GM19025 (cell line): ENCODE measurements at regions not wholly inside any gene's neighbourhood (a gene's known extent, or its start where the extent isn't known, plus 50 kb on each side); places are given as distances from the start of the nearest gene placed in this dataset.

Experiments
- ATAC-seq: cut with Tn5 transposase; IDR thresholded peaks from one replicate; pipeline ENCODE4 v1.9.1; 2021; ENCODE audit warnings: mild to moderate bottlenecking, low read depth, moderate library complexity; ENCODE audit not compliant: unreplicated experiment

GRCh38 chr6:41404182-41404845 is 68.9 kb downstream of the NCR2 start:
- no peak for ATAC-seq

DNA sequence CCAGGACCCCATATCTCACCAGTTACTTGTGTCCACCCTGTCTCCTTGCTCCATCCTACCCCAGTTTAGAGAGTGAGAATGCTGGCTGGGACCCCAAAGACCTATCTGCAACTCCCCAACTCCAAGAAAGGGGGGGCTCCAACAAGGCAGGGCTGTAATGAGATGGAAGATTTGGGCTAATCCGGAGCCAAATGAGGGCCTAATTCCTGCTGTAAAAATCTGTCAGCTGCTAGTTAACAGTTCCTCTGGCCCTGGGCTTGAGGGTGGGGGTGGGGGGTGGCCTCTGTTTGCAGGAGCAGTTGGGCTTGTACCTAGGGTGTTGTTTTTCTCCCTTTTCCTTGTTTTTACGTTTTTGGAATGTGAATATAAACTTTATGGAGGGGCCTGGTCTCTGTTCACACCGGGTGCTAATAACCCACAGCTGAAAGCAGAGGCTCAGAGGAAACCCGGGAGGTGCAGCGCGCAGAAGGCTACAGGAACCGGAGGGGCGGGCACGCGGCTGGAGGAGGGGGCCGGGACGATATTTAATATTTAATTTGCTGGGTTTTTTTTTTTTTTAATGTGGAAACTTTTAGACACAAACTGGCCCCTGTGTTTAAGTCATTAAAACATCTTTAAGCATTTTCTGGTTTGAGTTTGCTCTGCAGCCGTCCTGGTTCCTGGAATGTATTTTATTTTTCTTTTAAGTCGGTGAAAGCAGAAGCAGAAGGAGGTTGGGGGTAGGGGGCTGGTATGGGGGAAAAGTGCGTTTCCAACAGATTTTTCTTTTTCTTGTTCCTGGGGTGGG is 70.7 kb downstream of the NCR2 start:
- no peak for ATAC-seq

DNA sequence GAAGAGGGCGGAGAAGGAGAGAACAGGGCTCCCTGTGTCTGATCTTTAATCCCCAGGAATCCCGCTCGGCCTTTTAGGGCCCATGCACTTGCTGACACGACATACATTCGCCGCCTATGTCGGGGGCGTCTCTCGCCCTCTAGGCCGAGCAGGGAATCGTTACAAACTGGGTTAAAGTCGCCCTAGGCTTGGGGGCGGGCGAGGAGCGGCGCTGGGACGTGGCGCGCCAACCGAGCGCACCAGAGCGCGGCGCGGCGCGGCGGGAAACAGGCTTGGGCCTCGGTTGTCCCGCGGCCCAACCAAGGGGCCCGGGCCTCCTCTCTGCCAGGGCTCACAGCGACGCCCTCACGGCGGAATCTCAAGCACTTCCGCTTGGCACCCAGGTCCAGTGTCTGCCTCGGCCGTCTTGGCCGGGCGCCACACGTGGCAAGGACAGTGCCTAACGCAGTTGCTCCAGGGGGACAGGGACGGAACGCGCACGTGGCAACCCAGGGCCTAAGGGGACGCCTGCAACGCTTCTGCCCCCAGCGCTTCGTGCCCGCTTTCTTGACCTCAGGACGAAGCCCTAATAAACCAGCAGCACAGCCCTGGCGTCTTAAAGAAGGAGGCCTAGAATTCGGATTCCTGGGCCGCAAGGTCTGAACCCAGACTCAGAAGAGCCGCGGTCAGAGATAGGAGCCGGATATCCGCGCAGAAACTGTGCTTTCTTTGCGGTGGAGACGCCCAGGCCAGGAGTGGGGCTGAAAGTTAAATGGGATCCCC is 71.5 kb downstream of the NCR2 start:
- no peak for ATAC-seq

- ATAC-seq, result no peak
Measured at GRCh38 chr6:41408576-41408975, 73.2 kb downstream of the NCR2 start.

DNA sequence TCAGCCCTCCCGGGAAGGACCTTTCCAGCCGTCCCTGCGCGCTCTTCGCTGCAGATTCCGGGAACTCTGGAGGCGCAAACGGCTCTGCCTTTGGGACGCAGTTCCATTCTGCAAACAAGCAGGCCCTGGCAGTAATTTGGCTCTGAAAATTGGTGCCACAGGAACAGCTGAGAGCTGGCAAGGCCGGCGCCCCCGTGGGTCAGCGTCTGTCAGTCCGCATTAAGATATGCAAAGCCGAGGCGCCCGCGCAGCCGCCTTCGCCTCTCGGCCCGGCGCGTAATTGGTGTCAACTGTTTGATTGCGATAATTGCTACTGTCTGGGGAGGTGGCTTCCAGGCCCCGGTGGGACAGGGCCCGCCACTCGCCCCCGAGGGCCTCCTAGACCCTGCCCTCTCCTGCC is 73.6 kb downstream of the NCR2 start:
- ATAC-seq, result no peak

DNA sequence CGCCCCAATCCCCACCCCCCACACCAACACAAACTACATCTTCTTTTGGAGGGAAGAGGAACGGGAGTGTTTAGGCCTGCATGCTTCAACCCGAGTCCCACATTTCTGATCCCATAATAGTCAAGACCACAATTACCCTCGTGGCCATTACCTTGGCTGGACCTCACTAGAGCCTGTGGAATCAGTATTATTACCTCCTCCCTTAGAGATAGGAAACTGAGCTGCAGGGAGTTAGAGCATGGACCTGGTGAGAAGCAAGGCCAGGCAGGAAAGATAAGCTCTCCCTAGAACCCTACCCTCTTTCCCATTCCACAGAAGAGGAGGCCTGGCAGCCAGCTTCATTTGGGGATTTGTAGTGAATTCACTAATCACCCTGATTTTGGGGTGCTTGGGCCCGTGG is 74.1 kb downstream of the NCR2 start:
- ATAC-seq, result no peak

GRCh38 chr6:41411961-41412360 is 76.6 kb downstream of the NCR2 start:
- no peak for ATAC-seq

- ATAC-seq, result no peak
Measured at GRCh38 chr6:41413250-41413649, 77.8 kb downstream of the NCR2 start.

DNA sequence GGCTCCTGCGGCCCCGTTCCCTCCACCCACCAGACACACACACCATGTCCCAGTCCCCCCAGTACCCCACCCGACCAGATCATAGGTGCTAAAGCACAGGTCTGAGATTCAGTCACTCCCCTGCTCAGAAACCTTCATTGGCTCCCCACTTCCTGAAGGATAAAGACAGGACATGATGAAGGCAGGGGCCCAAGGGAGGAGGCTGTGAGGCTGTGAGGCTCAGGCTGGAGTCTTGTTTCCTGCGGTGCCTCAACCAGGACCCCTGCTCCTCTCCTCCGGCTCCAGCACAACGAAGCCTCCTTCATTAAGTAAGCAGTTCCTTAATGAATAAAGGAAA is 81.1 kb downstream of the NCR2 start:
- no peak for ATAC-seq

DNA sequence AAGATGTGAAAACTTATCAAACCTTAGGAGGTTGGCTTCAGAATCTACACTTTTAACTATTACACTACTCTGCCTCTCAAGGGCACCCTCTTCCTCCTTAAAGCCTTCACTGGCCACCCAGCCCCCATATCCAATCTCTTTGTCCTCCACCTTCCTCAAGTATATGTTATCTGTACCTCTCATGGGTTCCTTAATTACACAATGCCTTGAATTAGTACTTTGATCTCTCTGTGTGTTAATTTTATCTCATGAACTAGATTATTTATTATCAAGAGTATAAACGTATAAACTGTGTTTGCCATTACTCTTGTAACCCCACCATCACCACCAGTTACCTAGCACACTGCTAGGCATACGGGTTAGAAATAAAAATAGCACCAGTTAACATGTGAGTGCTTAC is 83.3 kb downstream of the NCR2 start:
- no peak for ATAC-seq

DNA sequence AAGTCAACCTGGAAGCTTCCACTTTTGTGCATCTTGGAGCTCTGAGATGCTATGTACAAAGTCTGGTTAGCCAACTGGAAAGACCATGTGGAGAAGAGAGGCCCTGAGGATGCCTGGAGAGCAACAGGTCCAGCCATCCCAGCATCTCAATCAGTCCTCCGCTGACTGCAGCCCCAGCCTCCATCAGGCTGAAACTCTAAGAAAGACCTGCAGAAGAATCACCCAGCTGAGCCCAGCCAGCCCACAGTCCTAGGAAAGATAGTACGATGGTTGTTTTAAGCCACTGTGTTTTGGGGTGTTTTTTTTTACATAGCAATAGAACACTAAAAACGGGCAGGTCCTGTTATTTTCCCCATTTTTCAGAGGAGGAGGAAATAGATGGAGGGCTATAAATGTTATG is 84.0 kb downstream of the NCR2 start:
- no peak for ATAC-seq

DNA sequence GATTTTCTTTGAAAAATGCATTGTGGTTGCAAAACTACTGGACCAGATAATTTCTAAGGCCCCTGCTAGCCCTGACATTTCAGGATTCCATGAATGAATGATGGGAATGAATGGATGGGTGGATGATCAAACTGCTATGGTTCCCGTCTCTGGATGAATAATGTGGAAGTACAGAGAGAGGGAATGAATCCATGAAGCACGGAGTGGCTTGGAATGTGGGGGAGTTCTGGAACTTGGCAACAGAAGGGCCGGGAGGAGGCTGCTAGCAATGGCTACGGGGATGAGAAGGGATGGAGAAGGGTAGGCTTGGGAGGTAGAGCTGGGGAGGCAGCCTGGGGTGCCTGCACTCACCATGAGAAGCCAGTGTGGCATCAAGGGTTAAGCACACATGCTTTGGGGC is 84.8 kb downstream of the NCR2 start:
- no peak for ATAC-seq

DNA sequence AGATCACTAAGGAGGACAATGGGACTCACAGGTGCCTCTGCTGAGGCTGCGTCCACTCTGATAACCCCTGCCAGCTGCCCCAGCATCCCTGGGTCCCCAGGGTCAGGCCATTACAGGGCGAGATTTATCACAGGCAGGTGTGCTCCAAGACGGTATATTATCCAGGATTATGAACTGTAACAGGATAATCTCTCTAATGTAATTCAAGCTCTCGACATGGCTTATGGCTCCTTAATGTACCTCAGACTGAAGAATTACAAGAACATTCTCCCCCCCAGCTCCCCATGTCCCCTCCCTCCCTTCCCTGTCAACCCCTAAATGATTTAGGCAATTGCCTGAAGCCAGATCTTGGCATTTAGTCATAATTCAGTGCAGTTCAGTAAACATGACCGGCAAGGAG is 86.8 kb downstream of the NCR2 start:
- ATAC-seq, result no peak

- no peak for ATAC-seq
Measured at GRCh38 chr6:41423002-41423401, 87.6 kb downstream of the NCR2 start.

- no peak for ATAC-seq
Measured at GRCh38 chr6:41424370-41425058, 89.1 kb downstream of the NCR2 start.

DNA sequence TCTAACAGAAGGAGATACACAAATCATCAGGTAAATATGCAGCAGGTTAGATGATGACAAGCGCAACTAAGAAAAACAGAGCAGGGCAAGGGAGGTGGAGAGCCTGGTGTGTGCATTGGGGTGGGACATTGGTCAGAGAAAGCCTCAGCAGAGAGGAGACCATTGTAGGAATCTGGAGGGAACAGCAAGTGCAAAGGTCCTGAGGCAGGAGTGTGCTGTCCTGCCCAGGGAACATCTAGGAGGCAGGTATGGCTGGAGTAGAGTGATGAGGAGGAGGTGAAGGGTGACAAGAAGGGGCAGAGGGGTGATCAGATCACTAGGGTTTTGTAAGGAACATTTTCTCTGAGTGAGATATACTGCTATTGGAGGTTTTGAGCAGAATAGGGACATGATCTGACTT is 90.1 kb downstream of the NCR2 start:
- no peak for ATAC-seq

- ATAC-seq, result no peak
Measured at GRCh38 chr6:41426438-41426851, 91.0 kb downstream of the NCR2 start.

DNA sequence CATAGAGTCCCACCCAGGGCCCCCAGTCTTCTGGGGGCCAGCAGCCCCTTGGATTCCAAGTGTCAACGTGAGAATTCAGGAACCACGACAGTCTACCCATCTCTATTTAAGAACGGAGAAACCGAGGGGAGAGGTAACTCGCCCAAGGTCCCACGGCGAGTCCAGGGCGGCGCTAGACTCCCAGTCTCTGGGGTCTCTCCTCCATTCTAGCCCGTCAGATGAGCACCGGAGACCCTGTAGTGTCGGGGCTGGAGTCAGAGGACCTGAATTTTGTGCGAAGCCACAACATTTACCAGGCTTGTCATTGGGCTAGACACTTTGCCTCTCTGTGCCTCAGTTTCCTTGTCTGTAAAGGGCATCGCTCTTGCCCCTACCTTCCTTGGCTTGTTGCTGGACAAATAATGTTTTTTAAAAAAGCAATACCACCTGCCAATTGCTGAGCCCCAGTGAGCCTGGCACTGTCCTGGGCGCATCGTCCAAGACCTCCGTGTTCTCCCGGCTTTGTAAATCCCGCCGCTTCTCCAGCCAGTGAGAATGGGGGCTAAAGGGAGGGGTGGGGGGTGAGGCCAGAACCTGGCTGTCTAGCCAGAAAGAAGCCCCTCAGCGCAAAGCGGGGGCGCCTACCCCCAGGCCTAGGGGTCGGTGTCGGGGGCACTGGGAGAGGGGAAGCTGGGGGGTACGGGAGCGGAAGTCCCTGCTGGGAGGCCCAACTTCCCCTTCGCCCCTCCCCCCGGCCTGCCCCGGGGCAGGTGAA is 91.7 kb downstream of the NCR2 start:
- ATAC-seq, result no peak

GRCh38 chr6:41427642-41428335 is 92.4 kb downstream of the NCR2 start:
- no peak for ATAC-seq
